Right lobe of liver (tissue), 6 donors: ENCODE measurements at regions not wholly inside any gene's neighbourhood (a gene's known extent, or its start where the extent isn't known, plus 50 kb on each side); places are given as distances from the start of the nearest gene placed in this dataset.
"Not testable (repeated sequence)": the region's sequence is repeated elsewhere in the genome, so short reads cannot be mapped to it uniquely, and the experiment has no call there.

Experiments
- ATAC-seq, 4 donors: fragments of 200-7000 bp; cut with Tn5 transposase; one replicate each; pipeline ENCODE4 v1.9.1; 2020; ENCODE audit warnings: mild to moderate bottlenecking in 4 of 4, moderate library complexity in 4 of 4
- DNase-seq, 3 donors: peaks; one replicate each; pipeline ENCODE4 v3.0.0-alpha.2; 2020
- H3K27ac ChIP-seq, 3 donors: fragments of 200-600 bp; one replicate each; pipeline ENCODE4 v1.8.0; 2022
- H3K27me3 ChIP-seq, 2 donors: fragments of 200-600 bp; one replicate each; pipeline ENCODE4 v1.8.0; 2022
- H3K36me3 ChIP-seq, 4 donors: fragments of 200-600 bp; sonication (generic) in 1 of 4; one replicate each; pipeline versions ENCODE4 v1.5.1 to v1.8.0; 2017 to 2022; ENCODE audit warnings: control low read depth in 1 of 4
- H3K4me1 ChIP-seq, 4 donors: fragments of 200-600 bp; sonication (generic) in 1 of 4; one replicate each; pipeline versions ENCODE4 v1.5.1 to v1.8.0; 2017 to 2022; ENCODE audit warnings: control low read depth in 1 of 4
- H3K4me3 ChIP-seq, 3 donors: fragments of 200-600 bp; one replicate each; pipeline ENCODE4 v1.8.0; 2022
- H3K9me3 ChIP-seq, 4 donors: fragments of 200-600 bp; sonication (generic) in 1 of 4; one replicate each; pipeline versions ENCODE4 v1.5.1 to v1.8.0; 2017 to 2022; ENCODE audit warnings: control low read depth in 1 of 4
- CTCF ChIP-seq, 4 donors: fragments of 200-600 bp in 3 of 4; fragments of 450-650 bp in 1 of 4; IDR thresholded peaks; one replicate each; pipeline versions ENCODE4 v1.5.1 to v1.8.0; 2016 to 2022; ENCODE audit warnings: antibody characterized with exemption in 4 of 4, mild to moderate bottlenecking in 2 of 4
- POLR2A ChIP-seq: fragments of 450-650 bp; IDR thresholded peaks from one replicate; pipeline ENCODE4 v1.6.1; 2017; ENCODE audit warnings: antibody characterized with exemption, mild to moderate bottlenecking
- WGBS: methylation state at CpG from one replicate; pipeline ENCODE4 v1.1.6; 2018; ENCODE audit warnings: low coverage, low lambda C conversion rate; ENCODE audit not compliant: insufficient coverage; ENCODE audit errors: missing lambda C conversion rate; 5-methylcytosine and 5-hydroxymethylcytosine counted together
- intact Hi-C, 2 donors: fragments of 100-400 bp; cut with DNase I; formaldehyde crosslinking; loops; one replicate each; pipeline versions ENCODE4 v1.11.2 to v1.14.1; 2022
- small RNA-seq, 2 experiments: library from RNA; depleted of rRNA; stranded (forward); fragments of <200 nt; gene quantifications; one replicate each; pipeline ENCODE3, GENCODE V24; 2016
- donor health status: DM: no; HTN: yes; CAD: no.
- donor health status: DM: no; HTN: no; CAD: no.
- donor health status: DM: no; HTN: no; CAD: no.
- donor health status: DM: no; HTN: yes; CAD: no.
- donor health status: DM: no; HTN: yes; CAD: no.

GRCh38 chr2:5618271-5618670 is 73.9 kb upstream of the SOX11 start:
- intact Hi-C loops = no loop called here

GRCh38 chr2:5625556-5626065 is 66.6 kb upstream of the SOX11 start:
- ATAC-seq, H3K27ac ChIP-seq, H3K4me1 ChIP-seq, H3K36me3 ChIP-seq, H3K9me3 ChIP-seq, DNase-seq, H3K27me3 ChIP-seq, H3K4me3 ChIP-seq, intact Hi-C loops: not testable (repeated sequence)
- 42% methylated on average over 5 of the region's 5 CpGs for WGBS

More at GRCh38 chr2:5618271-5618670, 73.9 kb upstream of the SOX11 start:
- no peaks in the 10 kb centered on the region for H3K27me3 ChIP-seq
- no peaks in the 10 kb centered on the region for H3K9me3 ChIP-seq
- H3K4me1 ChIP-seq = no peaks in the 10 kb centered on the region
- TF ChIP-seq POLR2A = no peak
- no peak for TF ChIP-seq CTCF (IDR thresholded peaks at IDR 0.05)
- no peak overlapping the region for H3K27ac ChIP-seq
- ATAC-seq = no peak
- no peaks in the 10 kb centered on the region for H3K36me3 ChIP-seq
- H3K4me3 ChIP-seq = no peak overlapping the region
- DNase-seq = no peak
- WGBS = 25% methylated on average over 4 of the region's 4 CpGs

GRCh38 chr2:5628484-5628883 is 63.7 kb upstream of the SOX11 start:
- H3K27ac ChIP-seq, H3K27me3 ChIP-seq, H3K36me3 ChIP-seq, ATAC-seq, H3K4me1 ChIP-seq, H3K4me3 ChIP-seq, DNase-seq, H3K9me3 ChIP-seq, intact Hi-C loops: not testable (repeated sequence)
- WGBS = no CpG with 5 or more reads among the region's 6 CpGs

GRCh38 chr2:5629510-5629909 is 62.7 kb upstream of the SOX11 start:
- H3K9me3 ChIP-seq, H3K27ac ChIP-seq, H3K4me3 ChIP-seq, H3K27me3 ChIP-seq, H3K36me3 ChIP-seq, H3K4me1 ChIP-seq, ATAC-seq, intact Hi-C loops, DNase-seq: not testable (repeated sequence)
- 37% methylated on average over 9 of the region's 11 CpGs for WGBS

GRCh38 chr2:5637051-5637450 is 55.1 kb upstream of the SOX11 start:
- H3K9me3 ChIP-seq, ATAC-seq, DNase-seq, H3K4me1 ChIP-seq, H3K27me3 ChIP-seq, intact Hi-C loops, H3K4me3 ChIP-seq, H3K27ac ChIP-seq, H3K36me3 ChIP-seq: not testable (repeated sequence)
- 50% methylated on average over 2 of the region's 2 CpGs for WGBS

Small RNA genes lying in the stretch of these regions (small RNA-seq; reads per million reads assigned to genes)
- 0 reads per million in 2 experiments for gene RF00322
- 0 reads per million in 2 experiments for gene RNU6-649P
